MCF 10A (cell line): ENCODE measurements at regions not wholly inside any gene's neighbourhood (a gene's known extent, or its start where the extent isn't known, plus 50 kb on each side); places are given as distances from the start of the nearest gene placed in this dataset.

Experiments
- BruUV-seq: library from RNA; stranded (reverse); fragments of 400-500 nt; replicated peaks from 2 replicates; lab custom pipeline; 2021; lab: Mats Ljungman, UMichigan
- CTCF ChIA-PET: fragments of 300-600 bp; sonication (Branson Sonifier 250); formaldehyde crosslinking; extraction: SDS; loops from one replicate; lab custom pipeline; 2021; ENCODE audit warnings: antibody characterized with exemption, inconsistent platforms; lab: Yijun Ruan, JAX
- POLR2A ChIA-PET: fragments of 300-600, 350-650 bp; sonication (Branson Sonifier 250); formaldehyde crosslinking; extraction: SDS; loops from one replicate; lab custom pipeline; 2020; ENCODE audit warnings: antibody characterized with exemption, inconsistent platforms; lab: Yijun Ruan, JAX
- DNase-seq: peaks from one replicate; pipeline ENCODE4 v3.0.0-alpha.2; 2018; ENCODE audit not compliant: unreplicated experiment
- H3K27ac Mint-ChIP-seq: one replicate; pipeline ENCODE4 v1.8.0; 2022; ENCODE audit warnings: mild to moderate bottlenecking, low read depth, mixed read lengths; ENCODE audit not compliant: unreplicated experiment
- H3K27me3 Mint-ChIP-seq: one replicate; pipeline ENCODE4 v1.8.0; 2022; ENCODE audit warnings: mixed read lengths; ENCODE audit not compliant: insufficient read depth, unreplicated experiment
- H3K36me3 Mint-ChIP-seq: one replicate; pipeline ENCODE4 v1.8.0; 2022; ENCODE audit warnings: mild to moderate bottlenecking, moderate library complexity, mixed read lengths; ENCODE audit not compliant: insufficient read depth, unreplicated experiment
- H3K4me1 Mint-ChIP-seq: one replicate; pipeline ENCODE4 v1.8.0; 2022; ENCODE audit warnings: mixed read lengths; ENCODE audit not compliant: insufficient read depth, unreplicated experiment
- H3K4me3 Mint-ChIP-seq: one replicate; pipeline ENCODE4 v1.8.0; 2022; ENCODE audit warnings: mild to moderate bottlenecking, moderate library complexity, mixed read lengths; ENCODE audit not compliant: unreplicated experiment
- H3K9me3 Mint-ChIP-seq: one replicate; pipeline ENCODE4 v1.8.0; 2022; ENCODE audit warnings: mixed read lengths; ENCODE audit not compliant: unreplicated experiment
- intact Hi-C: fragments of 100-400 bp; cut with micrococcal nuclease; formaldehyde crosslinking; loops from 2 replicates; pipeline ENCODE4 v1.14.1; 2022
- TF ChIP-seq, protein P1 (sequence below): fragments of 200-600 bp; IDR thresholded peaks from one replicate; pipeline ENCODE4 v1.8.0; 2022; ENCODE audit warnings: antibody characterized with exemption, mild to moderate bottlenecking; ENCODE audit not compliant: unreplicated experiment

DNA sequence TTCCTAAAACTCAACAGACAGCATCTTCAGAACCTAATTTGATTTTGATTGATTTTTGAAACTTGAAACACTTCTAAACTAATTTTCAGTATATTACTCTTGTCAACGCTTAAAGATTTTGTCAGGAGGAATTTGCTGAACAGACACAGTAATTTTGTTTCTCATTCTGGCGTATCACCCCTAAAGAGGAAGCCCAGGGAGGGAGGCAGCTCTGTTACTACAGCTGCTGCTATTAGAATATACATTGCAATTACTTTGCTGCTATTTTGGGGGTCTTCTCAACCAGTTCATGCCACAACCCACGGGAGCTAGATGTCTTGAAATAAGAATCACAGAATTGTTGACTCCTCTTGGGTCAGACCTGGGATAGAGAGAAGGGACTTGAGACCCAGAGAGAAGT is 122.6 kb downstream of the TLR4 start:
- CTCF ChIA-PET, result no interaction called here
- H3K9me3 Mint-ChIP-seq, result peaks cover 39% of the 10 kb centered on the region

DNA sequence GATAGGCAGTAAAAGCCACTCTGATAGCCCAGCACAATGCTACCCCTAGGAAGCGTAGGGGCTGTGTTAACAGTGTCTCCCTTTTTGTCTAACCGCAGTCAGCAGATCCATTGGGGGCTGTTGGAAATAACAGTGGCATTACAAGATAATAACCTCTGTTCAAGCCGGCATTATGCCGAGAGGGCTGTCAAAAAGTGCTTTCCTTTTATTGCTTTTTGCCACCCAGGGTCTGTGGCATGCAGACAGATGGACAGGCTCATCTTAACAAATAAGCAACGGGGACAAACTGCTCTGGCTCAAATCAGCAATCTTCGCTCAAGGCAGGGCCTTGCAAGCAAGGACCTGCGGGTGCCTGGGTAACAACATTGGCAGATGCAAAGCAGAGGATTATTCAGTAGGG is 123.3 kb downstream of the TLR4 start:
- H3K36me3 Mint-ChIP-seq, result no peaks in the 10 kb centered on the region
- no peak overlapping the region for H3K27ac Mint-ChIP-seq
- BruUV-seq, result no TSS peak
- DNase-seq, result no peak
- no peaks in the 10 kb centered on the region for H3K27me3 Mint-ChIP-seq
- H3K9me3 Mint-ChIP-seq, result peaks cover 39% of the 10 kb centered on the region
- H3K4me1 Mint-ChIP-seq, result no peaks in the 10 kb centered on the region
- intact Hi-C loops, result no loop called here
- ChIA-PET CTCF (no interaction called here), POLR2A (no interaction called here)
- TF ChIP-seq, protein P1, sequence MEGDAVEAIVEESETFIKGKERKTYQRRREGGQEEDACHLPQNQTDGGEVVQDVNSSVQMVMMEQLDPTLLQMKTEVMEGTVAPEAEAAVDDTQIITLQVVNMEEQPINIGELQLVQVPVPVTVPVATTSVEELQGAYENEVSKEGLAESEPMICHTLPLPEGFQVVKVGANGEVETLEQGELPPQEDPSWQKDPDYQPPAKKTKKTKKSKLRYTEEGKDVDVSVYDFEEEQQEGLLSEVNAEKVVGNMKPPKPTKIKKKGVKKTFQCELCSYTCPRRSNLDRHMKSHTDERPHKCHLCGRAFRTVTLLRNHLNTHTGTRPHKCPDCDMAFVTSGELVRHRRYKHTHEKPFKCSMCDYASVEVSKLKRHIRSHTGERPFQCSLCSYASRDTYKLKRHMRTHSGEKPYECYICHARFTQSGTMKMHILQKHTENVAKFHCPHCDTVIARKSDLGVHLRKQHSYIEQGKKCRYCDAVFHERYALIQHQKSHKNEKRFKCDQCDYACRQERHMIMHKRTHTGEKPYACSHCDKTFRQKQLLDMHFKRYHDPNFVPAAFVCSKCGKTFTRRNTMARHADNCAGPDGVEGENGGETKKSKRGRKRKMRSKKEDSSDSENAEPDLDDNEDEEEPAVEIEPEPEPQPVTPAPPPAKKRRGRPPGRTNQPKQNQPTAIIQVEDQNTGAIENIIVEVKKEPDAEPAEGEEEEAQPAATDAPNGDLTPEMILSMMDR, result no peak
- H3K4me3 Mint-ChIP-seq, result no peak overlapping the region

More for the DNA sequence above, 122.6 kb downstream of the TLR4 start:
- TF ChIP-seq, protein P1, result no peak
- BruUV-seq, result no TSS peak
- POLR2A ChIA-PET, result no interaction called here
- Mint-ChIP-seq H3K36me3 (no peaks in the 10 kb centered on the region), H3K27me3 (no peaks in the 10 kb centered on the region), H3K4me3 (no peak overlapping the region), H3K4me1 (no peaks in the 10 kb centered on the region), H3K27ac (no peak overlapping the region)
- DNase-seq, result no peak
- intact Hi-C loops, result no loop called here

DNA sequence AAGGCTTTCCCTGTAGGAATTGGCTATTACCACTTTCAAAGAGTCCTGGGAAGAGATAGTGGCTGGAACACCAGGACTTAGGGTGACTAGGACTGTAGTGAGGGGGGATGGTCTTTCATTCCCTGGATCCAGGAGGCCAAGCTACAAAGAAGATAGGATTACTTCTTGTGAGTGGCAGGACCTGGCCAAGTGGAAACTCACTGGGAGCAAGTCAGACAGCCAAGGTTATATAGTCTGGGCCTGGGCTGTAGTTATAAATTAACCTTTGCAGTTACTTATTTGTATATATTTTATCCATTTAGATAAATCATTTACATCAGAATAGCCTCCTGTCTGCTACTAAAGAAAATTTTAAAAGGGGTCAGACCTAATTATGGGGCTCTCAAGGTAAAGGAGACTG is 124.3 kb downstream of the TLR4 start:
- H3K27ac Mint-ChIP-seq, result no peak overlapping the region
- H3K4me3 Mint-ChIP-seq, result no peak overlapping the region
- no TSS peak for BruUV-seq
- H3K27me3 Mint-ChIP-seq, result no peaks in the 10 kb centered on the region
- TF ChIP-seq, protein P1, result no peak
- H3K9me3 Mint-ChIP-seq, result peaks cover 37% of the 10 kb centered on the region
- H3K4me1 Mint-ChIP-seq, result no peaks in the 10 kb centered on the region
- ChIA-PET CTCF (interaction anchor here (0.7 kb wide), 1 partner anchor 777 kb away, joined by 3 read pairs; no protein-coding TSS in a partner anchor), POLR2A (no interaction called here)
- no peak for DNase-seq
- intact Hi-C loops, result no loop called here
- no peaks in the 10 kb centered on the region for H3K36me3 Mint-ChIP-seq

DNA sequence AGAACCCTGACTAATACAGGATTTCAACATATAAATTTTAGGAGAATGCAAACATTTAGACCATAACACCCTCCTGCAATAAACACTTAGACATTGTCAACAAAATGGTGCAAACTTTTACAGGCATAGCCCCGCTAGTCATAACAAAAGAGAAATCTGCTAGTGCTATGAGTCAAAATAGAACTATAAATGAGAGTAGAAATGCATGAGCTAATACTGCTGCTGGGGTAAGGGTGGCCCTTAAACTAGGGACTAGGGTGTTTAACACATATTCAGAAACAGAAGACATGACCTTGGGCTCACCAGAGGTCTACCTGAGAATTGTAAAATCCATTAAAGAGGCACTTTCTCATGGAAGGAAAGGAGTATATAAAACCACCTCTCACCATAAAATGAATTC is 131.6 kb downstream of the TLR4 start:
- H3K27me3 Mint-ChIP-seq, result no peaks in the 10 kb centered on the region
- BruUV-seq, result no TSS peak
- H3K27ac Mint-ChIP-seq, result no peak overlapping the region
- POLR2A ChIA-PET, result no interaction called here
- H3K9me3 Mint-ChIP-seq, result peaks cover 22% of the 10 kb centered on the region
- intact Hi-C loops, result no loop called here
- TF ChIP-seq, protein P1, result no peak
- no peak overlapping the region for H3K4me3 Mint-ChIP-seq
- no peaks in the 10 kb centered on the region for H3K36me3 Mint-ChIP-seq
- CTCF ChIA-PET, result interaction anchor here (0.6 to 0.7 kb wide), 3 partner anchors 22 to 1767 kb away, joined by 3 read pairs; no protein-coding TSS in a partner anchor
- no peaks in the 10 kb centered on the region for H3K4me1 Mint-ChIP-seq
- no peak for DNase-seq
